OCI-LY7 (cell line): ENCODE measurements at regions not wholly inside any gene's neighbourhood (a gene's known extent, or its start where the extent isn't known, plus 50 kb on each side); places are given as distances from the start of the nearest gene placed in this dataset.

ENCODE experiments used
- CTCF ChIP-seq: fragments of 200-600 bp; sonication (generic); conservative IDR thresholded peaks from 2 replicates; pipeline ENCODE4 v1.5.1; 2014; ENCODE audit warnings: mild to moderate bottlenecking, antibody characterized with exemption, low read length, moderate library complexity, mixed read lengths
- EZH2phosphoT487 ChIP-seq: fragments of 200-600 bp; sonication (generic); IDR thresholded peaks from 2 replicates; pipeline ENCODE4 v1.6.1; 2018; ENCODE audit warnings: low read depth, borderline replicate concordance, mild to moderate bottlenecking, mixed run types, antibody characterized with exemption, low read length, moderate library complexity, mixed read lengths

- TF ChIP-seq CTCF (no peak), EZH2phosphoT487 (no peak)
Measured at GRCh38 chr18:72180689-72181088, 363.5 kb downstream of the CBLN2 start.
